ENCODE measurements at regions not wholly inside any gene's neighbourhood (a gene's known extent, or its start where the extent isn't known, plus 50 kb on each side); places are given as distances from the start of the nearest gene placed in this dataset.
"Not testable (repeated sequence)": the region's sequence is repeated elsewhere in the genome, so short reads cannot be mapped to it uniquely, and the experiment has no call there.

GRCh38 chr15:38129531-38130204 is 123.0 kb upstream of the SPRED1 start:
- DNase-seq (ENCODE audit: low read depth): peak; percentile 100
- no peak for TF ChIP-seq CTCF (IDR thresholded peaks at IDR 0.05; ENCODE audit: low read length, missing control alignments)
- H3K4me3 ChIP-seq (replicated peaks; ENCODE audit: low read depth, low read length): peak overlapping the region; percentile 45

GRCh38 chr15:38130205-38130567 is 122.5 kb upstream of the SPRED1 start:
- peak overlapping the region; percentile 45 for H3K4me3 ChIP-seq (replicated peaks; ENCODE audit: low read depth, low read length)
- no peak for TF ChIP-seq CTCF (IDR thresholded peaks at IDR 0.05; ENCODE audit: low read length, missing control alignments)
- DNase-seq (ENCODE audit: low read depth): peak; percentile 48

GRCh38 chr15:38130740-38131498 is 121.7 kb upstream of the SPRED1 start:
- peak; percentile 99 for DNase-seq (ENCODE audit: low read depth)
- peak overlapping the region; percentile 45 for H3K4me3 ChIP-seq (replicated peaks; ENCODE audit: low read depth, low read length)
- TF ChIP-seq CTCF (IDR thresholded peaks at IDR 0.05; ENCODE audit: low read length, missing control alignments): no peak

GRCh38 chr15:38134252-38134651 is 118.4 kb upstream of the SPRED1 start:
- no peak for TF ChIP-seq CTCF (IDR thresholded peaks at IDR 0.05; ENCODE audit: low read length, missing control alignments)

GRCh38 chr15:38142195-38142594 is 110.4 kb upstream of the SPRED1 start:
- not testable (repeated sequence) for H3K4me3 ChIP-seq (replicated peaks; ENCODE audit: low read depth, low read length); DNase-seq (ENCODE audit: low read depth)

More at GRCh38 chr15:38134252-38134651, 118.4 kb upstream of the SPRED1 start:
- no peak for DNase-seq (ENCODE audit: low read depth)
- no peak overlapping the region for H3K4me3 ChIP-seq (replicated peaks; ENCODE audit: low read depth, low read length)

- no peak for TF ChIP-seq CTCF (IDR thresholded peaks at IDR 0.05; ENCODE audit: low read length, missing control alignments)
- H3K4me3 ChIP-seq (replicated peaks; ENCODE audit: low read depth, low read length): no peak overlapping the region
- DNase-seq (ENCODE audit: low read depth): no peak
Observed at GRCh38 chr15:38144921-38145320, 107.7 kb upstream of the SPRED1 start.

- no peak for DNase-seq (ENCODE audit: low read depth)
- no peak for TF ChIP-seq CTCF (IDR thresholded peaks at IDR 0.05; ENCODE audit: low read length, missing control alignments)
- H3K4me3 ChIP-seq (replicated peaks; ENCODE audit: low read depth, low read length): no peak overlapping the region
Observed at GRCh38 chr15:38145651-38146111, 107.0 kb upstream of the SPRED1 start.
